ENCODE measurements at regions not wholly inside any gene's neighbourhood (a gene's known extent, or its start where the extent isn't known, plus 50 kb on each side); places are given as distances from the start of the nearest gene placed in this dataset.

GRCh38 chr22:49237703-49238102 lies 590.0 kb downstream of the BRD1 start:
- TF ChIP-seq GATA3 (IDR thresholded peaks at IDR 0.05; ENCODE audit: low read depth, low read length) (no peak), GATA2 (IDR thresholded peaks at IDR 0.05; ENCODE audit: low read depth, low read length) (no peak)
